HL-60 (cell line): ENCODE measurements at regions not wholly inside any gene's neighbourhood (a gene's known extent, or its start where the extent isn't known, plus 50 kb on each side); places are given as distances from the start of the nearest gene placed in this dataset.

Experiments used
- DNase-seq, 2 experiments: peaks; one replicate each; pipeline ENCODE4 v3.0.0-alpha.2; 2010 to 2020; ENCODE audit warnings: low read depth in 1 of 2, low spot score in 1 of 2
- H3K27ac ChIP-seq: fragments of 250-450 bp; sonication (Bioruptor Pico); replicated peaks from 2 replicates; pipeline ENCODE4 v1.5.1; 2020; ENCODE audit warnings: mild to moderate bottlenecking, moderate library complexity
- H3K27me3 ChIP-seq: fragments of 250-450 bp; sonication (Bioruptor Pico); 2 replicates; pipeline ENCODE4 v1.5.1; 2021; ENCODE audit warnings: mild to moderate bottlenecking, moderate library complexity; ENCODE audit not compliant: insufficient read depth, poor library complexity, severe bottlenecking
- H3K4me3 ChIP-seq: replicated peaks from 2 replicates; pipeline ENCODE4 v1.5.1; 2011; ENCODE audit warnings: mild to moderate bottlenecking, control low read depth, low read length; ENCODE audit not compliant: insufficient read depth
- GABPA ChIP-seq: IDR thresholded peaks from 2 replicates; pipeline ENCODE4 v1.6.1; 2012; ENCODE audit warnings: low read depth
- POLR2AphosphoS5 ChIP-seq: IDR thresholded peaks from 2 replicates; pipeline ENCODE4 v1.6.1; 2012; ENCODE audit warnings: low read depth
- SPI1 ChIP-seq: IDR thresholded peaks from 2 replicates; pipeline ENCODE4 v1.6.1; 2012; ENCODE audit warnings: low read depth, mild to moderate bottlenecking, borderline replicate concordance
- TF ChIP-seq, protein P1 (sequence below): IDR thresholded peaks from 2 replicates; pipeline ENCODE4 v1.6.1; 2012; ENCODE audit warnings: low read depth; ENCODE audit not compliant: insufficient replicate concordance
- TF ChIP-seq, protein P2 (sequence below): IDR thresholded peaks from one replicate; pipeline ENCODE4 v1.5.1; 2011; ENCODE audit warnings: low read length, control low read depth, inconsistent platforms; ENCODE audit not compliant: insufficient read depth

DNA sequence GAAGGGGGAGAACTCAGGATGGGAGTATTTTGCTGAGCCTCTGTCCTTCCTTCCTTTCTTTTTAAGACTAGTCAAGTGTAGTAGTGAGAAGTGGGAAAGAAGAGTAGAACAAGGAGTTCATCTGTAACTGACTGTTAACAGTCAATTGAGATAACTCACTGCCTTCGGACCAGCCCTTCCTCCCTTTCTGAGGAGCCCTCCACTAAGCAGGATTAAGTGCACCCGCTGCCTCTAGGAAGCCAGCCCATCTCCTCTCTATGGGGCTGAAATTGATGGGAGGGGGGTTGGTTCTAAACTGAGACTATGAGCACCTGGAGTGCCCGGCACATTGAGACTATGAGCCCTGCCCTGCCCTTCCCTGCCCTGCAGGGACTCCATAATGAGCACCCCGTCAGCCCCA, 72.7 kb upstream of the TINAGL1 start:
- DNase-seq = no peak
- TF ChIP-seq SPI1 = no peak
- Histone ChIP-seq H3K27ac (no peak overlapping the region), H3K4me3 (no peak overlapping the region), H3K27me3 (no peaks in the 10 kb centered on the region)

- H3K4me3 ChIP-seq = no peak overlapping the region
- no peaks in the 10 kb centered on the region for H3K27me3 ChIP-seq
- DNase-seq = no peak
- H3K27ac ChIP-seq = no peak overlapping the region
- TF ChIP-seq POLR2AphosphoS5 (no peak), GABPA (no peak), SPI1 (no peak)
- TF ChIP-seq, protein P1, sequence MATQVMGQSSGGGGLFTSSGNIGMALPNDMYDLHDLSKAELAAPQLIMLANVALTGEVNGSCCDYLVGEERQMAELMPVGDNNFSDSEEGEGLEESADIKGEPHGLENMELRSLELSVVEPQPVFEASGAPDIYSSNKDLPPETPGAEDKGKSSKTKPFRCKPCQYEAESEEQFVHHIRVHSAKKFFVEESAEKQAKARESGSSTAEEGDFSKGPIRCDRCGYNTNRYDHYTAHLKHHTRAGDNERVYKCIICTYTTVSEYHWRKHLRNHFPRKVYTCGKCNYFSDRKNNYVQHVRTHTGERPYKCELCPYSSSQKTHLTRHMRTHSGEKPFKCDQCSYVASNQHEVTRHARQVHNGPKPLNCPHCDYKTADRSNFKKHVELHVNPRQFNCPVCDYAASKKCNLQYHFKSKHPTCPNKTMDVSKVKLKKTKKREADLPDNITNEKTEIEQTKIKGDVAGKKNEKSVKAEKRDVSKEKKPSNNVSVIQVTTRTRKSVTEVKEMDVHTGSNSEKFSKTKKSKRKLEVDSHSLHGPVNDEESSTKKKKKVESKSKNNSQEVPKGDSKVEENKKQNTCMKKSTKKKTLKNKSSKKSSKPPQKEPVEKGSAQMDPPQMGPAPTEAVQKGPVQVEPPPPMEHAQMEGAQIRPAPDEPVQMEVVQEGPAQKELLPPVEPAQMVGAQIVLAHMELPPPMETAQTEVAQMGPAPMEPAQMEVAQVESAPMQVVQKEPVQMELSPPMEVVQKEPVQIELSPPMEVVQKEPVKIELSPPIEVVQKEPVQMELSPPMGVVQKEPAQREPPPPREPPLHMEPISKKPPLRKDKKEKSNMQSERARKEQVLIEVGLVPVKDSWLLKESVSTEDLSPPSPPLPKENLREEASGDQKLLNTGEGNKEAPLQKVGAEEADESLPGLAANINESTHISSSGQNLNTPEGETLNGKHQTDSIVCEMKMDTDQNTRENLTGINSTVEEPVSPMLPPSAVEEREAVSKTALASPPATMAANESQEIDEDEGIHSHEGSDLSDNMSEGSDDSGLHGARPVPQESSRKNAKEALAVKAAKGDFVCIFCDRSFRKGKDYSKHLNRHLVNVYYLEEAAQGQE = no peak
- TF ChIP-seq, protein P2, sequence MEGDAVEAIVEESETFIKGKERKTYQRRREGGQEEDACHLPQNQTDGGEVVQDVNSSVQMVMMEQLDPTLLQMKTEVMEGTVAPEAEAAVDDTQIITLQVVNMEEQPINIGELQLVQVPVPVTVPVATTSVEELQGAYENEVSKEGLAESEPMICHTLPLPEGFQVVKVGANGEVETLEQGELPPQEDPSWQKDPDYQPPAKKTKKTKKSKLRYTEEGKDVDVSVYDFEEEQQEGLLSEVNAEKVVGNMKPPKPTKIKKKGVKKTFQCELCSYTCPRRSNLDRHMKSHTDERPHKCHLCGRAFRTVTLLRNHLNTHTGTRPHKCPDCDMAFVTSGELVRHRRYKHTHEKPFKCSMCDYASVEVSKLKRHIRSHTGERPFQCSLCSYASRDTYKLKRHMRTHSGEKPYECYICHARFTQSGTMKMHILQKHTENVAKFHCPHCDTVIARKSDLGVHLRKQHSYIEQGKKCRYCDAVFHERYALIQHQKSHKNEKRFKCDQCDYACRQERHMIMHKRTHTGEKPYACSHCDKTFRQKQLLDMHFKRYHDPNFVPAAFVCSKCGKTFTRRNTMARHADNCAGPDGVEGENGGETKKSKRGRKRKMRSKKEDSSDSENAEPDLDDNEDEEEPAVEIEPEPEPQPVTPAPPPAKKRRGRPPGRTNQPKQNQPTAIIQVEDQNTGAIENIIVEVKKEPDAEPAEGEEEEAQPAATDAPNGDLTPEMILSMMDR = no peak
Observed at GRCh38 chr1:31504001-31504400, 72.3 kb upstream of the TINAGL1 start.

- peak overlapping the region; percentile 70 for H3K27ac ChIP-seq
- no peak overlapping the region for H3K4me3 ChIP-seq
- TF ChIP-seq, protein P1 = no peak
- TF ChIP-seq POLR2AphosphoS5 = peak; percentile 95
- H3K27me3 ChIP-seq = no peaks in the 10 kb centered on the region
- peak; percentile 64 to 93 for DNase-seq
Observed at GRCh38 chr1:31505911-31506497, 70.3 kb upstream of the TINAGL1 start.

DNA sequence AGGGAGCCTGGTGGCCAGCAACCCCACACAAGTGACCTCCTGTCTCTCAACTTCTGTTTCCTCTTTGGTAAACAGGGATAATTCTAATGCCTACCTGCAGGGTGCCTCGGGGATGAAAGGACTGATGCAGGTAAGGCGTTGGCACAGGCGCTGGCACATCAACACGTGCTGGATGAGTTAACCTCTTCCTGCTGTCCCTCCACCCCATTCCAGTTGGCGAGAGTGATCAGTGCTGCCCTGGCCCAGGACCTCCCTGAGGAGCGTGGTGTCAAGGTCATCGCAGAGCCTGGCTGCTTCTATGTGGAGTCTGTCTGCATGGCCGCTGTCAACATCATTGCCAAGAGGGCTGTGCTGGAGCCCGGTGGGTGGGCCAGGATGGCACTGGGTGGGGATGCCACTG, 69.1 kb upstream of the TINAGL1 start:
- DNase-seq = no peak

More for the DNA sequence above, 69.1 kb upstream of the TINAGL1 start:
- Histone ChIP-seq H3K27me3 (no peaks in the 10 kb centered on the region), H3K27ac (no peak overlapping the region), H3K4me3 (no peak overlapping the region)
- no peak for TF ChIP-seq POLR2AphosphoS5
- TF ChIP-seq, protein P1 = no peak
- TF ChIP-seq, protein P2 = no peak
